GM12878 (cell line): ENCODE measurements at regions not wholly inside any gene's neighbourhood (a gene's known extent, or its start where the extent isn't known, plus 50 kb on each side); places are given as distances from the start of the nearest gene placed in this dataset.

ENCODE experiments used
- ATAC-seq: fragments of 200-7000 bp; cut with Tn5 transposase; 3 replicates; pipeline ENCODE4 v1.9.1; 2020; ENCODE audit warnings: mild to moderate bottlenecking, moderate library complexity
- BruUV-seq: library from RNA; stranded (reverse); fragments of 400-500 nt; replicated peaks from 2 replicates; lab custom pipeline; 2021; lab: Mats Ljungman, UMichigan
- CTCF ChIA-PET: fragments of 300-600 bp; sonication (Branson Sonifier 250); formaldehyde crosslinking; extraction: SDS; loops from one replicate; lab custom pipeline; 2021; ENCODE audit warnings: inconsistent platforms; lab: Yijun Ruan, JAX
- POLR2A ChIA-PET: fragments of 350-600 bp; formaldehyde crosslinking; extraction: SDS; loops from one replicate; lab custom pipeline; 2021; ENCODE audit warnings: inconsistent platforms; lab: Charles Lee
- RAD21 ChIA-PET: fragments of 300-600 bp; sonication (Branson Sonifier 250); formaldehyde crosslinking; loops from one replicate; lab custom pipeline; 2023; ENCODE audit warnings: antibody characterized with exemption; ENCODE audit not compliant: unreplicated experiment; lab: Charles Lee
- SMC1A ChIA-PET: fragments of 300-600 bp; sonication (Branson Sonifier 250); formaldehyde crosslinking; loops from one replicate; lab custom pipeline; 2023; ENCODE audit not compliant: unreplicated experiment, uncharacterized antibody; lab: Charles Lee
- DNase-seq: peaks from one replicate; pipeline ENCODE4 v3.0.0-alpha.2; 2011; ENCODE audit warnings: low read depth, low spot score
- FAIRE-seq: peaks from 3 replicates; lab custom pipeline; 2011; peaks lifted over from hg19 to GRCh38; lab: Jason Lieb, UNC
- H2AFZ ChIP-seq: 2 replicates; pipeline ENCODE4 v1.6.0; 2011; ENCODE audit warnings: low read depth, low read length, control low read depth; ENCODE audit not compliant: control insufficient read depth
- H3K27ac ChIP-seq: 2 replicates; pipeline ENCODE4 v1.5.1; 2011; ENCODE audit warnings: control low read depth; ENCODE audit not compliant: control insufficient read depth, insufficient read depth
- H3K27me3 ChIP-seq, 2 experiments: replicated peaks in 1 of 2; 2 replicates each; pipeline versions ENCODE4 v1.6.0 to v1.6.1; 2011; ENCODE audit warnings: low read length in 1 of 2; ENCODE audit not compliant: control insufficient read depth in 2 of 2, insufficient read depth in 2 of 2
- H3K36me3 ChIP-seq, 2 experiments: 2 replicates each; pipeline ENCODE4 v1.5.1; 2011; ENCODE audit warnings: low read length in 1 of 2; ENCODE audit not compliant: control insufficient read depth in 2 of 2, insufficient read depth in 2 of 2
- H3K4me1 ChIP-seq: 2 replicates; pipeline ENCODE4 v1.6.1; 2011; ENCODE audit warnings: mild to moderate bottlenecking, low read length, moderate library complexity, mixed read lengths; ENCODE audit not compliant: control insufficient read depth, insufficient read depth
- H3K4me2 ChIP-seq: 2 replicates; pipeline ENCODE4 v1.6.0; 2011; ENCODE audit warnings: control low read depth; ENCODE audit not compliant: control insufficient read depth, insufficient read depth
- H3K4me3 ChIP-seq: fragments of 200-600 bp; sonication (generic); 2 replicates; pipeline ENCODE4 v1.5.1; 2016
- H3K79me2 ChIP-seq: 2 replicates; pipeline ENCODE4 v1.6.0; 2011; ENCODE audit warnings: low read length; ENCODE audit not compliant: control insufficient read depth, insufficient read depth
- H3K9ac ChIP-seq: 2 replicates; pipeline ENCODE4 v1.8.0; 2011; ENCODE audit warnings: low read length, control low read depth, mixed read lengths; ENCODE audit not compliant: control insufficient read depth, insufficient read depth
- H3K9me3 ChIP-seq: replicated peaks from 3 replicates; pipeline ENCODE4 v1.5.1; 2011; ENCODE audit warnings: mild to moderate bottlenecking, low read length; ENCODE audit not compliant: control insufficient read depth, insufficient read depth
- H4K20me1 ChIP-seq: 2 replicates; pipeline ENCODE4 v1.6.0; 2011; ENCODE audit not compliant: control insufficient read depth, insufficient read depth
- ATF3 ChIP-seq: IDR thresholded peaks from 2 replicates; pipeline ENCODE4 v1.6.1; 2011; ENCODE audit warnings: low read depth, mild to moderate bottlenecking, low read length, moderate library complexity, borderline replicate concordance; ENCODE audit errors: extremely low read depth
- CREB1 ChIP-seq: IDR thresholded peaks from 2 replicates; pipeline ENCODE4 v1.6.1; 2012; ENCODE audit warnings: low read depth, mild to moderate bottlenecking, inconsistent platforms
- E2F8 ChIP-seq: fragments of 450-650 bp; IDR thresholded peaks from 2 replicates; pipeline ENCODE4 v1.6.1; 2018; ENCODE audit warnings: mild to moderate bottlenecking, low read depth, moderate library complexity; ENCODE audit not compliant: partially characterized antibody
- WGBS: methylation state at CpG from one replicate; pipeline ENCODE4 v1.1.6; 2016; ENCODE audit warnings: low lambda C conversion rate; ENCODE audit not compliant: insufficient replicate concordance, insufficient coverage; ENCODE audit errors: missing lambda C conversion rate; 5-methylcytosine and 5-hydroxymethylcytosine counted together
- in situ Hi-C: fragments of 300-500 bp; cut with MboI; formaldehyde crosslinking; loops from 9 replicates; pipeline ENCODE4 v1.14.3; 2018; ENCODE audit warnings: mixed read lengths
- intact Hi-C: fragments of 100-400 bp; cut with micrococcal nuclease; formaldehyde crosslinking; loops from one replicate; pipeline ENCODE4 v1.14.2; 2022; ENCODE audit not compliant: unreplicated experiment
- TF ChIP-seq, protein P1 (sequence below): fragments of 450-650 bp; IDR thresholded peaks from 2 replicates; pipeline ENCODE4 v1.6.1; 2016; ENCODE audit warnings: mild to moderate bottlenecking
- TF ChIP-seq, protein P2 (sequence below), 3 experiments: IDR thresholded peaks in 2 of 3; conservative IDR thresholded peaks in 1 of 3; 2 replicates each; pipeline ENCODE4 v1.5.1; 2011; ENCODE audit warnings: low read depth in 3 of 3, low read length in 3 of 3, mild to moderate bottlenecking in 3 of 3, control low read depth in 2 of 3, moderate library complexity in 2 of 3, inconsistent platforms in 1 of 3, mixed read lengths in 1 of 3; ENCODE audit not compliant: control insufficient read depth in 2 of 3, insufficient read depth in 1 of 3; ENCODE audit errors: extremely low read depth in 1 of 3

- TF ChIP-seq ATF3 (no peak), E2F8 (no peak), CREB1 (no peak)
- TF ChIP-seq, protein P1, sequence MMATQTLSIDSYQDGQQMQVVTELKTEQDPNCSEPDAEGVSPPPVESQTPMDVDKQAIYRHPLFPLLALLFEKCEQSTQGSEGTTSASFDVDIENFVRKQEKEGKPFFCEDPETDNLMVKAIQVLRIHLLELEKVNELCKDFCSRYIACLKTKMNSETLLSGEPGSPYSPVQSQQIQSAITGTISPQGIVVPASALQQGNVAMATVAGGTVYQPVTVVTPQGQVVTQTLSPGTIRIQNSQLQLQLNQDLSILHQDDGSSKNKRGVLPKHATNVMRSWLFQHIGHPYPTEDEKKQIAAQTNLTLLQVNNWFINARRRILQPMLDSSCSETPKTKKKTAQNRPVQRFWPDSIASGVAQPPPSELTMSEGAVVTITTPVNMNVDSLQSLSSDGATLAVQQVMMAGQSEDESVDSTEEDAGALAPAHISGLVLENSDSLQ: no peak
- TF ChIP-seq, protein P2, sequence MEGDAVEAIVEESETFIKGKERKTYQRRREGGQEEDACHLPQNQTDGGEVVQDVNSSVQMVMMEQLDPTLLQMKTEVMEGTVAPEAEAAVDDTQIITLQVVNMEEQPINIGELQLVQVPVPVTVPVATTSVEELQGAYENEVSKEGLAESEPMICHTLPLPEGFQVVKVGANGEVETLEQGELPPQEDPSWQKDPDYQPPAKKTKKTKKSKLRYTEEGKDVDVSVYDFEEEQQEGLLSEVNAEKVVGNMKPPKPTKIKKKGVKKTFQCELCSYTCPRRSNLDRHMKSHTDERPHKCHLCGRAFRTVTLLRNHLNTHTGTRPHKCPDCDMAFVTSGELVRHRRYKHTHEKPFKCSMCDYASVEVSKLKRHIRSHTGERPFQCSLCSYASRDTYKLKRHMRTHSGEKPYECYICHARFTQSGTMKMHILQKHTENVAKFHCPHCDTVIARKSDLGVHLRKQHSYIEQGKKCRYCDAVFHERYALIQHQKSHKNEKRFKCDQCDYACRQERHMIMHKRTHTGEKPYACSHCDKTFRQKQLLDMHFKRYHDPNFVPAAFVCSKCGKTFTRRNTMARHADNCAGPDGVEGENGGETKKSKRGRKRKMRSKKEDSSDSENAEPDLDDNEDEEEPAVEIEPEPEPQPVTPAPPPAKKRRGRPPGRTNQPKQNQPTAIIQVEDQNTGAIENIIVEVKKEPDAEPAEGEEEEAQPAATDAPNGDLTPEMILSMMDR (IDR thresholded peaks at IDR 0.05 in 2 of 3, conservative IDR thresholded peaks at IDR 0.05 in 1 of 3; ENCODE audit: control insufficient read depth in 2 of 3, extremely low read depth in 1 of 3, insufficient read depth in 1 of 3, low read depth in 3 of 3, low read length in 3 of 3): no peak
- TF ChIP-seq, all 136 proteins: peak for 0
- ATAC-seq: no peak
- Histone ChIP-seq H3K79me2 (no peaks in the 10 kb centered on the region), H3K4me3 (no peak overlapping the region), H4K20me1 (no peaks in the 10 kb centered on the region), H3K4me1 (no peaks in the 10 kb centered on the region), H3K27me3 (no peaks in the 10 kb centered on the region), H3K9ac (no peak overlapping the region), H3K36me3 (no peaks in the 10 kb centered on the region), H3K9me3 (no peaks in the 10 kb centered on the region; the same call in 2 of the 3 replicates), H3K27ac (no peak overlapping the region), H2AFZ (no peak overlapping the region), H3K4me2 (no peak overlapping the region)
- no TSS peak for BruUV-seq
- intact Hi-C loops: loop anchor here (2.0 to 5.0 kb wide), 2 partner anchors 129 to 234 kb away; no protein-coding TSS in a partner anchor
- no peak for FAIRE-seq
- POLR2A ChIA-PET: no interaction called here
- in situ Hi-C loops: no loop called here
- DNase-seq: no peak
- whole genome bisulfite sequencing: 100% methylated on average over 1 of the region's 1 CpG
- CTCF ChIA-PET: interaction anchor here (0.7 to 3.5 kb wide), 7 partner anchors 25 to 380 kb away, joined by 3 to 24 read pairs (median 4); no protein-coding TSS in a partner anchor
- RAD21 ChIA-PET: interaction anchor here (1.0 to 1.3 kb wide), 2 partner anchors 161 to 231 kb away, joined by 3 to 7 read pairs; no protein-coding TSS in a partner anchor
- SMC1A ChIA-PET: interaction anchor here (1.3 to 3.3 kb wide), 5 partner anchors 130 to 235 kb away, joined by 3 to 28 read pairs (median 7); no protein-coding TSS in a partner anchor
Measured at GRCh38 chr9:1708219-1708618, 306.9 kb upstream of the SMARCA2 start.
